Left ventricle myocardium inferior (tissue), 1 donor: ENCODE measurements at regions not wholly inside any gene's neighbourhood (a gene's known extent, or its start where the extent isn't known, plus 50 kb on each side); places are given as distances from the start of the nearest gene placed in this dataset.
A peak's percentile ranks its signal among the peaks of the same experiment; 100 is the strongest.

Source experiments
- DNase-seq: peaks from one replicate; pipeline ENCODE4 v3.0.0-alpha.2; 2020
- H3K27ac ChIP-seq: fragments of 200-600 bp; replicated peaks from 2 replicates; pipeline ENCODE4 v1.8.0; 2021
- H3K27me3 ChIP-seq: fragments of 200-600 bp; 2 replicates; pipeline ENCODE4 v1.8.0; 2021; ENCODE audit warnings: low read depth
- H3K36me3 ChIP-seq: fragments of 200-600 bp; 2 replicates; pipeline ENCODE4 v1.8.0; 2021
- H3K4me1 ChIP-seq: fragments of 200-600 bp; 2 replicates; pipeline ENCODE4 v1.8.0; 2021
- H3K4me3 ChIP-seq: fragments of 200-600 bp; 2 replicates; pipeline ENCODE4 v1.8.0; 2021; ENCODE audit warnings: mild to moderate bottlenecking, moderate library complexity
- H3K9me3 ChIP-seq: fragments of 200-600 bp; replicated peaks from 2 replicates; pipeline ENCODE4 v1.8.0; 2021
- CTCF ChIP-seq: fragments of 200-600 bp; IDR thresholded peaks from 2 replicates; pipeline ENCODE4 v1.8.0; 2021; ENCODE audit warnings: antibody characterized with exemption, mild to moderate bottlenecking, borderline replicate concordance
- intact Hi-C: fragments of 100-400 bp; cut with micrococcal nuclease; formaldehyde crosslinking; loops from one replicate; pipeline ENCODE4 v1.11.0; 2022
- donor health status: DM: no; HTN: yes; CAD: no; lungs with severe emphysema.

GRCh38 chr11:98069861-98070260, 950.9 kb upstream of the CNTN5 start:
- Histone ChIP-seq H3K9me3 (no peaks in the 10 kb centered on the region), H3K4me3 (no peak overlapping the region), H3K27ac (no peak overlapping the region), H3K36me3 (no peaks in the 10 kb centered on the region), H3K4me1 (no peaks in the 10 kb centered on the region), H3K27me3 (no peaks in the 10 kb centered on the region)
- TF ChIP-seq CTCF = no peak
- intact Hi-C loops = no loop called here
- DNase-seq = no peak

- peaks cover 18% of the 10 kb centered on the region for H3K4me1 ChIP-seq
- peak overlapping the region; percentile 67 for H3K27ac ChIP-seq
- no peak overlapping the region for H3K4me3 ChIP-seq
- DNase-seq = no peak
- H3K36me3 ChIP-seq = no peaks in the 10 kb centered on the region
- intact Hi-C loops = no loop called here
- TF ChIP-seq CTCF = no peak
- H3K9me3 ChIP-seq = peaks cover 5% of the 10 kb centered on the region
- no peaks in the 10 kb centered on the region for H3K27me3 ChIP-seq
These were observed 929.8 kb upstream of the CNTN5 start for GRCh38 chr11:98090861-98091505.

GRCh38 chr11:98099371-98099770, 921.4 kb upstream of the CNTN5 start:
- Histone ChIP-seq H3K27ac (no peak overlapping the region), H3K27me3 (no peaks in the 10 kb centered on the region), H3K36me3 (no peaks in the 10 kb centered on the region), H3K4me1 (no peaks in the 10 kb centered on the region), H3K9me3 (peaks cover 9% of the 10 kb centered on the region), H3K4me3 (no peak overlapping the region)
- no peak for TF ChIP-seq CTCF
- intact Hi-C loops = no loop called here
- DNase-seq = no peak

GRCh38 chr11:98100689-98101088, 920.1 kb upstream of the CNTN5 start:
- H3K9me3 ChIP-seq = peaks cover 3% of the 10 kb centered on the region
- no peaks in the 10 kb centered on the region for H3K4me1 ChIP-seq
- no peak overlapping the region for H3K27ac ChIP-seq
- H3K27me3 ChIP-seq = no peaks in the 10 kb centered on the region
- no peak for DNase-seq
- no peaks in the 10 kb centered on the region for H3K36me3 ChIP-seq
- TF ChIP-seq CTCF = no peak
- intact Hi-C loops = no loop called here
- H3K4me3 ChIP-seq = no peak overlapping the region

GRCh38 chr11:98101329-98101728, 919.4 kb upstream of the CNTN5 start:
- intact Hi-C loops = no loop called here
- H3K36me3 ChIP-seq = no peaks in the 10 kb centered on the region
- TF ChIP-seq CTCF = no peak
- H3K4me3 ChIP-seq = no peak overlapping the region
- H3K27me3 ChIP-seq = no peaks in the 10 kb centered on the region
- H3K9me3 ChIP-seq = peaks cover 3% of the 10 kb centered on the region
- no peak for DNase-seq
- no peak overlapping the region for H3K27ac ChIP-seq
- H3K4me1 ChIP-seq = no peaks in the 10 kb centered on the region
